ENCODE measurements at regions not wholly inside any gene's neighbourhood (a gene's known extent, or its start where the extent isn't known, plus 50 kb on each side); places are given as distances from the start of the nearest gene placed in this dataset.

DNA sequence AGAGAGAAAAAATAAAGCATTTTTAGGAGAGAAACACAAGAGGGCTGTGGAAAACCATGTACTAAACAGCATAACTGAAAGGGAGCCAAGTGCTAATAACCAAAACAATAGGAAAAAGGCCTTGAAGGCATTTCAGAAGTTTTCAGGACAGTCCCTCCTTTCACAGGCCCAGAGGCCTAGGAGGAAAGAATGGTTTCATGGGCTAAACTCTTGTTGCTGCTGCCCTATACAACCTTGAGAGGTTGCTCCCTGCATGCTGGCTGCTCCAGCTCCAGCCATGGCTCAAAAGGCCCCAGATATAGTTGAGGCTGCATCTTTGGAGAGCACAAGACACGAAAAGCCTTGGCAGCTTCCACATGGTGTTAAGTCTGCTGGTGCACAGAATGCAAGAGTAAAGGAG is 267.4 kb upstream of the LRP1B start:
- TF ChIP-seq CTCF (IDR thresholded peaks at IDR 0.05 in 8 of 11, conservative IDR thresholded peaks at IDR 0.05 in 3 of 11) (no peak), POLR2A (IDR thresholded peaks at IDR 0.05) (no peak)
